Esophagus muscularis mucosa (tissue), 4 donors: ENCODE measurements at regions not wholly inside any gene's neighbourhood (a gene's known extent, or its start where the extent isn't known, plus 50 kb on each side); places are given as distances from the start of the nearest gene placed in this dataset.

Experiments
- EP300 ChIP-seq: sonication (generic); formaldehyde crosslinking; IDR thresholded peaks from one replicate; pipeline ENCODE4 v1.6.1; 2017; ENCODE audit warnings: antibody characterized with exemption
- POLR2A ChIP-seq: fragments of 450-650 bp; IDR thresholded peaks from one replicate; pipeline ENCODE4 v1.6.1; 2017; ENCODE audit warnings: antibody characterized with exemption, moderate library complexity, mild to moderate bottlenecking, low read depth
- TF ChIP-seq, protein P1 (sequence below), 3 experiments: fragments of 200-600 bp in 2 of 3; fragments of 450-650 bp in 1 of 3; sonication (generic) in 2 of 3; IDR thresholded peaks; one replicate each; pipeline ENCODE4 v1.5.1; 2017 to 2019; ENCODE audit warnings: antibody characterized with exemption in 3 of 3, mild to moderate bottlenecking in 2 of 3, moderate library complexity in 1 of 3

DNA sequence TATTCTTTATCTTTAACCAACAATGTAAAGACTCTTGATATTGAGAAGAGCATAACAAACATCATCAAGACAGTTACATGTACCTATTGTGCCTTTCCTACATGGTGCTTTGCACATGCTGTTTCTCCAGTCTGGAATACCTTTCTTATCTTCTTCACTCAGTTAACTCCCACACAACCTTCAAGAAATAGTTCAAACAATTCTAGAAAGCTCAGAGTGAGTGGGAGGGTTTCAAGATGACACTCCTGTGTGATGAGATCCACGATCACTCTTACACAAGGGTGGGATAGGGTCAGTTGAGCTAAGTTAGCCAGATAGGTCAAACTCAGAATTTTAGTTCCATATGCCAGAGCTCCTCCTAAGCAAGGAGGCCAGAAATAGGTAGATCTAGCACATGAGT is 915.5 kb downstream of the NR2F1-AS1 start:
- TF ChIP-seq POLR2A (no peak), EP300 (no peak)
- TF ChIP-seq, protein P1, sequence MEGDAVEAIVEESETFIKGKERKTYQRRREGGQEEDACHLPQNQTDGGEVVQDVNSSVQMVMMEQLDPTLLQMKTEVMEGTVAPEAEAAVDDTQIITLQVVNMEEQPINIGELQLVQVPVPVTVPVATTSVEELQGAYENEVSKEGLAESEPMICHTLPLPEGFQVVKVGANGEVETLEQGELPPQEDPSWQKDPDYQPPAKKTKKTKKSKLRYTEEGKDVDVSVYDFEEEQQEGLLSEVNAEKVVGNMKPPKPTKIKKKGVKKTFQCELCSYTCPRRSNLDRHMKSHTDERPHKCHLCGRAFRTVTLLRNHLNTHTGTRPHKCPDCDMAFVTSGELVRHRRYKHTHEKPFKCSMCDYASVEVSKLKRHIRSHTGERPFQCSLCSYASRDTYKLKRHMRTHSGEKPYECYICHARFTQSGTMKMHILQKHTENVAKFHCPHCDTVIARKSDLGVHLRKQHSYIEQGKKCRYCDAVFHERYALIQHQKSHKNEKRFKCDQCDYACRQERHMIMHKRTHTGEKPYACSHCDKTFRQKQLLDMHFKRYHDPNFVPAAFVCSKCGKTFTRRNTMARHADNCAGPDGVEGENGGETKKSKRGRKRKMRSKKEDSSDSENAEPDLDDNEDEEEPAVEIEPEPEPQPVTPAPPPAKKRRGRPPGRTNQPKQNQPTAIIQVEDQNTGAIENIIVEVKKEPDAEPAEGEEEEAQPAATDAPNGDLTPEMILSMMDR (IDR thresholded peaks at IDR 0.05) = no peak
